GM18517 (cell line): ENCODE measurements at regions not wholly inside any gene's neighbourhood (a gene's known extent, or its start where the extent isn't known, plus 50 kb on each side); places are given as distances from the start of the nearest gene placed in this dataset.

Experiments used
- ATAC-seq: cut with Tn5 transposase; IDR thresholded peaks from one replicate; pipeline ENCODE4 v1.9.1; 2021; ENCODE audit warnings: mild to moderate bottlenecking, moderate library complexity; ENCODE audit not compliant: unreplicated experiment

- ATAC-seq: no peak
Observed at GRCh38 chr20:40104959-40105358, 584.1 kb downstream of the MAFB start.

GRCh38 chr20:40103420-40103819 is 585.6 kb downstream of the MAFB start:
- ATAC-seq: no peak

DNA sequence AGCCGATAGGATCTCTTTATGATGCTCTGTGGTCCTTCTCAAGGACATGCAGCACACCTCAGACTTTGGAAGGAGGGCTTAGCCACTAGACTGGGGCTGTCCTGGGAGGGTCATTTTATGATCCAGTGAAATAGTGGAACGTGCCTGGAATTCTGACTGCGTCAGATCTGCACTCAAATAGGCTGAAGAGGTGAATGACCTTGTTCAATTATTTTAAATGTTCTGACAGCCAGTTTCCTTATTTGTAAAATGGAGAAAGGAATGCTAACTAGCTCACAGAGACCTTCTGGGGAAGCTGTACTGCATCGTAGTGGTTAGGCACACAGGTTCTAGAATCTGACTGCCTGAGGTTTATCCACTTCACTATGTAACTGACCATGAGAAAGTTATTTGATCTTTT is 587.5 kb downstream of the MAFB start:
- no peak for ATAC-seq

DNA sequence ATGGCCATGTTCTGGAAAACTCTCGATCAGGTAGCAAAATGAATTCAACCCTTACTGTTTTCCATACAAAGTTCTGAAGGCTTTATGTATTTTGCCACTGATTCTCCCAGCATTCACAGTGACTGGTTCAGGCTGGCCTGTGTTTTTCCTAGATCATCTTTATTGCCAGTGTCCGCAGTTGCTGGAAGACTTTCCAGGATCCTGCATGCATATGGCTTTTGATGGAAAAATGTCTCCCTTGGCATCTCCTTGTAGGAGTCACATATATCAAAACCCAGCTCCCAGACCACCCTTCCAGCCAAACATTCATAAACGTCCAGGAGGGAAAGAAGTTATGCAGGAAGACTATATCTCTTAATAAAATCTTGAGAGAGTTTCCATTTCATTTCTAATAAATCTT is 588.8 kb downstream of the MAFB start:
- no peak for ATAC-seq

- ATAC-seq: no peak
Observed at GRCh38 chr20:40090236-40090635, 598.8 kb downstream of the MAFB start.

DNA sequence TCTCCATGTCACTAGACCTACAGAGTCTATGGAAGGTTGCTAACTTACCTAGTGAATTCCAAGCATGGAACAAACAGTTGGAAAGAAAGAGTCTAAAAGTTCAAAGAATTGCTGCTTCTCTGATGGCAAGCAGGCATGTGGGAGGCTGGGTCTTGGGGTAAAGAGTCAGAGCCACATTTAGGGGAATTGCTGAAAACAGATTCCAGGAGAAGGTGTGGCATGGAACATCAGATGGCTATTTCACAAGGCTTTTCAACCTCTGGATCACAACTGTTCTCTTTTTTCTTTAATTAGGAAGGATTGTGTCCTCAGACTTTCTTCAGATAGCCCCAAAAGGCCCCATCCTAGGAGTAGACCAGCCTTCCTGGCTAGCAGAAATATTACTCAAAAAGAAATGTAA is 601.5 kb downstream of the MAFB start:
- ATAC-seq: no peak

- no peak for ATAC-seq
Observed at GRCh38 chr20:40085513-40085912, 603.5 kb downstream of the MAFB start.

DNA sequence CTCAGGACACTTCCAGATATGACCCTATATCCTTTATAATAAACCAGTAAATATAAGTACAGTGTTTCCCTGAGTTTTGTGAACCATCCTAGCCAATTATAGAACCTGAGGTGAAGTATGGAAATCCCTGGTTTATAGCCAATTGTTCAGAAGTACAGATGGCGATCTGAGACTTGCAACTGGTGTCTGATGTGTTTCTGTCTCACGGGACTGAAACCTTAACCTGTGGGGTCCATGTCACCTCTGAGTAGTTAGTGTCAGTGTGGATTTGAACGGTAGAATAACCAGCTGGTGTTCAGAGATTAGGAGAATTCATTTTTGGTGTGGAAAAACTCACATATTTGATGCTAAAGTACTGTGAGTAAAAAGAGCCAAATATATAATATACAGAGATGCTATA is 606.6 kb downstream of the MAFB start:
- no peak for ATAC-seq

- ATAC-seq: no peak
Observed at GRCh38 chr20:40081653-40082052, 607.4 kb downstream of the MAFB start.

DNA sequence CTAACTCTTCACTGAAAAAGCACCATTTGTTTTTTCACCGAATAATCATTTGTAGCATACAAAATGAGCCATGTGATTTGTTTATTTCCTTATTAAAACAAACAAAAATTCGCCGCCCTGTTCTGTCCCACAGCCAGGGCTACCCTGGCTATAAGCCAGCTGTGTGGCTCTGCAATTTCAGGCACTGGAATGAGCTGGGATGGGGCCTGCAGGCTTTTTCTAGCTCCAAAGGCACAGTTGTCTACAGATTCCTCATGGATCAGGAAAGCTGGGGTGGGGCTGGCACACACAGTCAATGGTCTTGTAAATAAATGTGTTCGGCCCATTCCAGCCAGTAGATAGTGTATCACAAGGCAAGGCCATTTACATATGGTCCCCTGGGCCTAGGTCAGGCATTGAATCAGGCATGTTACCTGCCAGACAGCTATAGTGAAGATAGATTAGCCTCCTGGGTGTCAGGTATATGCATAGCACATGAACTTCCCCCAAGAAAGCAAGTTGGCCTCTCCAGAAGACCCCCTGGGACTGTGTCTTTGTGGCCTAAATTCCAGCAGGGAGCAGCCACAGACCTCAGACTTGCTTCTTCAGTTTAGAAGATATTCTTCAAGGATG is 608.9 kb downstream of the MAFB start:
- ATAC-seq: no peak

GRCh38 chr20:40073535-40074111 is 615.4 kb downstream of the MAFB start:
- no peak for ATAC-seq

DNA sequence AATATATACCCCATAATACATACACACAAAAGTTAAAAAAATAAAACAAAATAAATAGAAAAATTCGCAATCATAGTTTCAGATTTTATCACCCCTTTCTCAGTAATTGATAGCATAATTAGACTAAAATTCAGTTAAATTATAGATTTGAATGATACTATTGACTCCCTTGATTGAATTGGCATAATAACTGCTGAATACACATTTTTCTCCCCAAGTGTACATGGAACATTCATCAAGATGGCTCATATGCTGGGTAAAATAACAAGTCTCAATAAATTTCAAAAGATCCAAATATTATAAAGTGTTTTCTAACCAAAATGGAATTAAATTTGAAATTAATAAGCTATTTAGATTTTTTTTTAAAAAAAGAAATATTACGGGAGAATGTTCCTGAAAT is 616.1 kb downstream of the MAFB start:
- ATAC-seq: no peak

- ATAC-seq: no peak
Observed at GRCh38 chr20:40056171-40056570, 632.9 kb downstream of the MAFB start.

DNA sequence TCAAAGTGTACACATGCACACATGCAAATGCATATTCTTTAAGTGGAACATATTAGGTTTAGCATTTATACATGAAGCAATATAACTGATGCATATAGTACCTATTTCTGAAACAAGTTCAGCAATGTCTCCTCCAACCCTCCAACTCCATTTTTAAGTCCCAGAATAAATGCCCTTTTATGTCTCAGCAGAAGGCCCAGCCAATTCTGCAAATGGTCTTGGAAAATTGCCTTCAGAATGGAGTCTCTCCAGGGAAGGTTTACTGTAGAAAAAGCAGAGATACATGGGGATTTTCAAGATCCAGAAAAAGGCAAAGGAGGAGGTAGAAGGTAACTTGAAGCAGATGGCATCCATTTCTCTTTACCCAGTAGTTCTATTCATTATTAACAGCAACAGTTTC is 633.3 kb downstream of the MAFB start:
- ATAC-seq: no peak

GRCh38 chr20:40054311-40054710 is 634.7 kb downstream of the MAFB start:
- no peak for ATAC-seq

GRCh38 chr20:40050596-40050995 is 638.4 kb downstream of the MAFB start:
- ATAC-seq: no peak

GRCh38 chr20:40049854-40050253 is 639.2 kb downstream of the MAFB start:
- no peak for ATAC-seq

- ATAC-seq: no peak
Observed at GRCh38 chr20:40046703-40047102, 642.3 kb downstream of the MAFB start.

DNA sequence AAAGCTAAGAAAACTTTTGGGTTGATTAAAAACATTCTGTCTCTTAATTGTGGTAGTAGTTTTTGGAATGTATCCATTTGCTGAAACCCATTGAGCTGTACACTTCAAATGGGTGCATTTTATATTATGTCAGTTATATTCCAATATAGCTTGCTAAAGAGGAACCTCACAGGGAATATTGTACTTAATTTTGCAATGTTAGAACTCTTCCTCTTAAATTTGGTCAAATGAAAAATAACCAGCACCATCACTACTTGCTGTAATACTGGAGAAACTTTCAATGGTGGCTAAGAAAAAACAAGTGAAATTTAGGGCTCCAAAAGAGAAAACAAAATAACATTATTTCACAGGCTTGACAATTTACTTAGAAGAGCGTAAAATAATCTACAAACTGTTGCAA is 651.5 kb downstream of the MAFB start:
- ATAC-seq: no peak

- ATAC-seq: no peak
Observed at GRCh38 chr20:40029589-40029988, 659.4 kb downstream of the MAFB start.

DNA sequence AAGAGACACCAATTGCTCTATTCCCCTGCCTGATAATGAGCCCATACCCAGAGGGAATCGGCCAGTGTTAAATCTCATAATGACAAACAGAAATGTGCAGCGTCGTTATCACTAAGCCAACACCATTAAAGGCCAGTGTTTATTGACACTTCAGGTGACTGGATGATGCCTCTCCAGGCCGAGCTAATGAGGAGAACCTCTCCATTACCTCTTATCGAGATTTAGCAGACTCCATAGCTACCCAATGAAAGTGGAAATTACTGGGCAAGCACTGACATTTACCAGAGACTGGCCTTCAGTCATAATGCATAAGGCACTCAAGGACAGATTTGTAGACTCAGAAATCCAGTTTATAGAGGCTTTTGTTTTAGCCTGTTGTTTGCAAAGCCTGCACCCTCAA is 669.5 kb downstream of the MAFB start:
- no peak for ATAC-seq

DNA sequence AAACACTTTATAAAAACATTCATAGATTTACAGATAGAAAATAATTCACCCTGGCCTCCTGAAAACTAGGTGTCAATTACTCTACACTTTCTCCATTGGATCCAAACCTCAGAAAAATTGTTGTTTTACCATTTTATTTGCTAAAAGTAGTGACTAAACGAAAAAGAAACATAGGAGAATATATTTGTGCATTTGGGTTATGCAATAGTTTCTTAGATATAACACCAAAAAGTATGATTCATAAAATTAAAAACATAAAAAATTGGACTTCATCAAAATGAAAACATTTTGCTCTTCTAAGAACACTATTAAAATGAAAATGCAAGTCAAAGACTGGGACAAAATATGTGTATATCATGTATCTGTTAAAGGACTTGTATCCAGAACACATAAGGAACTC is 671.3 kb downstream of the MAFB start:
- ATAC-seq: no peak

- no peak for ATAC-seq
Observed at GRCh38 chr20:40016890-40017289, 672.1 kb downstream of the MAFB start.
